Mesenchymal stem cell (in vitro differentiated cells and primary cell): ENCODE measurements at regions not wholly inside any gene's neighbourhood (a gene's known extent, or its start where the extent isn't known, plus 50 kb on each side); places are given as distances from the start of the nearest gene placed in this dataset.

Experiments used
- DNase-seq: peaks from one replicate; pipeline ENCODE4 v3.0.0-alpha.2; 2013
- H2AFZ ChIP-seq: one replicate; pipeline ENCODE4 v1.6.1; 2013; ENCODE audit warnings: low read depth, mild to moderate bottlenecking, control low read depth, inconsistent platforms, low read length, moderate library complexity
- H2AK5ac ChIP-seq: 2 replicates; pipeline ENCODE4 v1.6.1; 2013; ENCODE audit warnings: low read length, moderate library complexity, mild to moderate bottlenecking, inconsistent platforms; ENCODE audit not compliant: severe bottlenecking
- H2BK120ac ChIP-seq: one replicate; pipeline ENCODE4 v1.6.1; 2013; ENCODE audit warnings: low read depth, mild to moderate bottlenecking, inconsistent platforms, low read length, moderate library complexity
- H2BK12ac ChIP-seq, 2 experiments: one replicate each; pipeline ENCODE4 v1.6.1; 2013; ENCODE audit warnings: inconsistent platforms in 2 of 2, low read length in 2 of 2, mild to moderate bottlenecking in 2 of 2, moderate library complexity in 2 of 2, control low read depth in 1 of 2
- H2BK15ac ChIP-seq: one replicate; pipeline ENCODE4 v1.6.1; 2013; ENCODE audit warnings: mild to moderate bottlenecking, low read depth, inconsistent platforms; ENCODE audit not compliant: poor library complexity, severe bottlenecking
- H2BK5ac ChIP-seq: 2 replicates; pipeline ENCODE4 v1.6.1; 2013; ENCODE audit warnings: low read depth, mild to moderate bottlenecking, low read length, control low read depth, inconsistent platforms; ENCODE audit not compliant: poor library complexity, severe bottlenecking
- H3K14ac ChIP-seq, 2 experiments: one replicate each; pipeline ENCODE4 v1.6.1; 2013; ENCODE audit warnings: inconsistent platforms in 2 of 2, low read length in 2 of 2, control low read depth in 1 of 2, mild to moderate bottlenecking in 1 of 2, moderate library complexity in 1 of 2
- H3K18ac ChIP-seq, 2 experiments: one replicate each; pipeline ENCODE4 v1.6.1; 2013; ENCODE audit warnings: inconsistent platforms in 2 of 2, low read length in 2 of 2, control low read depth in 1 of 2, low read depth in 1 of 2, mild to moderate bottlenecking in 1 of 2
- H3K23ac ChIP-seq, 2 experiments: one replicate each; pipeline ENCODE4 v1.6.1; 2013; ENCODE audit warnings: inconsistent platforms in 2 of 2, low read length in 2 of 2, mild to moderate bottlenecking in 2 of 2, moderate library complexity in 2 of 2, control low read depth in 1 of 2
- H3K27ac ChIP-seq: 2 replicates; pipeline ENCODE4 v1.5.1; 2013; ENCODE audit warnings: mild to moderate bottlenecking, moderate library complexity, low read length, control low read depth, inconsistent platforms; ENCODE audit not compliant: poor library complexity, severe bottlenecking
- H3K27me3 ChIP-seq, 2 experiments: 2 replicates each; pipeline versions ENCODE4 v1.6.1 to v1.7.0; 2013; ENCODE audit warnings: low read length in 2 of 2, mild to moderate bottlenecking in 2 of 2, moderate library complexity in 2 of 2, control low read depth in 1 of 2, inconsistent platforms in 1 of 2; ENCODE audit not compliant: control insufficient read depth in 1 of 2, insufficient read depth in 1 of 2
- H3K36me3 ChIP-seq, 2 experiments: 2 replicates each; pipeline versions ENCODE4 v1.6.1 to v1.7.0; 2013; ENCODE audit warnings: low read length in 2 of 2, control low read depth in 1 of 2, inconsistent platforms in 1 of 2, low read depth in 1 of 2, mild to moderate bottlenecking in 1 of 2; ENCODE audit not compliant: insufficient read depth in 2 of 2, control insufficient read depth in 1 of 2
- H3K4ac ChIP-seq, 2 experiments: one replicate each; pipeline ENCODE4 v1.6.1; 2013; ENCODE audit warnings: inconsistent platforms in 2 of 2, low read length in 2 of 2, mild to moderate bottlenecking in 2 of 2, moderate library complexity in 2 of 2, control low read depth in 1 of 2, low read depth in 1 of 2
- H3K4me1 ChIP-seq: 2 replicates; pipeline ENCODE4 v1.6.1; 2013; ENCODE audit warnings: low read depth, low read length, control low read depth; ENCODE audit not compliant: control insufficient read depth, insufficient read depth
- H3K4me2 ChIP-seq: 2 replicates; pipeline ENCODE4 v1.6.1; 2013; ENCODE audit warnings: low read length, mild to moderate bottlenecking, inconsistent platforms; ENCODE audit not compliant: poor library complexity, severe bottlenecking
- H3K4me3 ChIP-seq, 2 experiments: 2 replicates each; pipeline versions ENCODE4 v1.5.1 to v1.7.0; 2013; ENCODE audit warnings: low read length in 2 of 2, mild to moderate bottlenecking in 2 of 2, control low read depth in 1 of 2, low read depth in 1 of 2; ENCODE audit not compliant: insufficient read depth in 1 of 2
- H3K79me1 ChIP-seq: replicated peaks from 2 replicates; pipeline ENCODE4 v1.6.1; 2013; ENCODE audit warnings: mild to moderate bottlenecking, control low read depth, low read length, inconsistent platforms; ENCODE audit not compliant: poor library complexity, severe bottlenecking
- H3K9ac ChIP-seq: 2 replicates; pipeline ENCODE4 v1.7.0; 2013; ENCODE audit warnings: mild to moderate bottlenecking, low read length, moderate library complexity
- H3K9me3 ChIP-seq: 2 replicates; pipeline ENCODE4 v1.7.0; 2013; ENCODE audit warnings: mild to moderate bottlenecking, low read length; ENCODE audit not compliant: control insufficient read depth
- H4K8ac ChIP-seq: one replicate; pipeline ENCODE4 v1.6.1; 2013; ENCODE audit warnings: inconsistent platforms, mild to moderate bottlenecking, low read length, moderate library complexity
- H4K91ac ChIP-seq: one replicate; pipeline ENCODE4 v1.6.1; 2013; ENCODE audit warnings: mild to moderate bottlenecking, low read length, inconsistent platforms
- WGBS: methylation state at CpG from one replicate; pipeline ENCODE4 v1.1.7; 2013; ENCODE audit warnings: mixed read lengths; 5-methylcytosine and 5-hydroxymethylcytosine counted together

DNA sequence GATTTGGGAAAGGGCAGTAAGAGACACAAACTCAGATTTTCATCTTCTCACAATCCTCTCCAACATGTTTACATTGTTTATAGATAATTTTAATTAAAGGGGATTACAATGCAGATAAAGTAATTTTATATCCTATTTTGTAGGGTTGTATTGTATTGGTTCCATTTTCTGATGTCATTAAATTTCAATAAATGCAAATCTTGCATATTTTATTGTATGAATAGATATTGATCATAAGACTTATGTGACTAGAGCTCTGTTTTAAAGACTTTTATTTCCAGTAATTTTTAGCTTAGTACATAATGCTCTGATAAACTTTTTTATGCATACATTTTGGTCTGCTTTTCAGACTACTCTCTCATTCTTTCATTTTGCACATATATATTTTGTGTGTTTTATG is 819.6 kb downstream of the TSN start:
- Histone ChIP-seq H3K27ac (no peak overlapping the region), H3K79me1 (no peaks in the 10 kb centered on the region), H3K27me3 (no peaks in the 10 kb centered on the region), H3K18ac (no peak overlapping the region), H3K9me3 (no peaks in the 10 kb centered on the region), H2AK5ac (no peak overlapping the region), H2BK120ac (no peak overlapping the region), H3K9ac (no peak overlapping the region), H3K4ac (no peak overlapping the region), H3K14ac (no peak overlapping the region), H3K36me3 (no peaks in the 10 kb centered on the region), H3K23ac (no peak overlapping the region), H2AFZ (no peak overlapping the region), H2BK15ac (no peak overlapping the region), H3K4me2 (no peak overlapping the region), H2BK5ac (no peak overlapping the region), H4K91ac (no peak overlapping the region), H4K8ac (no peak overlapping the region), H3K4me1 (no peaks in the 10 kb centered on the region), H2BK12ac (no peak overlapping the region), H3K4me3 (no peak overlapping the region)
- no peak for DNase-seq

DNA sequence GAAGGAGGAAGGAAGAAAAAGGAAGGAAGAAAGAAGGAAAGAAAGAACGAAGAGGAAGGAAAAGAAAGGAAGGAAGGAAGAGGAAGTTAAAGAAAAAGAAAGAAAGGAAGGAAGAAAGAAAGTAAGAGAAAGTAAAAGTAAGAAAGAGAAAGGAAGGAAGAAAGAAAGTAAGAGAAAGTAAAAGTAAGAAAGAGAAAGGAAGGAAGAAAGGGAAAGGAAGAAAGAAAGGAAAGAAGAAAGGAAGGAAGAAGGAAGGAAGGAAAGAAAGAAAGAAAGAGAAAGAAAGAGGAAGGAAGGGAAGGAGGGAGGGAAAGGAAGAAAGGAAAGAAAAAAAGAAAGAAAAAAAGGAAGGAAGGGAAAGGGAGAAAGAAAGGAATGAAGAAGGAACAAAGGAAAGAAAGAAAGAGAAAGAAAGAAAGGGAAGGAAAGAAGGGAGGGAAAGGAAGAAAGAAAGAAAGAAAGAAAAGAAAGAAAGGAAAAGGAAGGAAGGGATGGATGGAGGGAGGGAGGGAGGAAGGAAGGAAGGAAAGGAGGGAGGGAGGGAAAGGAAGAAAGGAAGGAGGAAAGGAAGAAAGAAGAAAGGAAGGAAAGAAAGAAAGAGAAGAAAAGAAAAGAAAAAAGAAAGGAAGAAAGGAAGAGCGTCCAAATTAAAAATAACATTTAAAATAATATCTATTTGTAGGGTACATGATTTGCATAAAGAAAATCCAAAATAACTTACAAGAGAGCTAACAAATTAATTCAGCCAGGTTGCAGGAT is 827.9 kb downstream of the TSN start:
- Histone ChIP-seq H3K36me3 (no peaks in the 10 kb centered on the region), H2BK12ac (no peak overlapping the region), H3K23ac (no peak overlapping the region), H2BK5ac (no peak overlapping the region), H2AK5ac (no peak overlapping the region), H3K27me3 (no peaks in the 10 kb centered on the region), H3K9ac (no peak overlapping the region), H2BK15ac (no peak overlapping the region), H3K4me1 (no peaks in the 10 kb centered on the region), H3K4me3 (no peak overlapping the region), H3K4me2 (no peak overlapping the region), H3K9me3 (no peaks in the 10 kb centered on the region), H3K27ac (no peak overlapping the region), H3K14ac (no peak overlapping the region), H4K8ac (no peak overlapping the region), H3K79me1 (no peaks in the 10 kb centered on the region), H2BK120ac (no peak overlapping the region), H4K91ac (no peak overlapping the region), H3K4ac (no peak overlapping the region), H3K18ac (no peak overlapping the region), H2AFZ (no peak overlapping the region)
- 68% methylated on average over 1 of the region's 2 CpGs for WGBS
- DNase-seq: no peak

DNA sequence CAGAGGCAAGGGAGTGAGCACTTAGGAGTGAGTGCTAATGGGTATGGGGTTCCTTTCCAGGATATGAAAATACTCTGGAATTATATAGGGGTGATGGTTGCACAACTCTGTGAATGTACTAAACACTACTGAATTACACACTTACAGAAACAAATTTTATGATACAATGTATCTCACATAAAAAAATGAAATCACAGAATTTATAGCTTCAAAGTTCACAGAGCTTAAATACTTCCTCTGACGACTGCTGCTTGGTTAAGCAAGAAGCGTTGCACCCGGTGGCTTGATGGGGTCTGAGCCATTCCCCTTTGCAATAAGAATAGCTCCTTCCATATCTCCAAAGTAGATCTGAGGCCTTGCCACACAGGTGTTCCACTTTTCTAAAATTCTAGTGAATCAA is 835.1 kb downstream of the TSN start:
- Histone ChIP-seq H3K4me3 (no peak overlapping the region), H3K36me3 (no peaks in the 10 kb centered on the region), H3K27ac (no peak overlapping the region), H3K4ac (no peak overlapping the region), H3K27me3 (no peaks in the 10 kb centered on the region), H2BK15ac (no peak overlapping the region), H3K4me1 (no peaks in the 10 kb centered on the region), H3K18ac (no peak overlapping the region), H2AK5ac (no peak overlapping the region), H3K9me3 (peaks cover 3% of the 10 kb centered on the region), H2BK12ac (no peak overlapping the region), H3K79me1 (no peaks in the 10 kb centered on the region), H2BK5ac (no peak overlapping the region), H2AFZ (no peak overlapping the region), H2BK120ac (no peak overlapping the region), H3K9ac (no peak overlapping the region), H3K14ac (no peak overlapping the region), H4K8ac (no peak overlapping the region), H3K23ac (no peak overlapping the region), H3K4me2 (no peak overlapping the region), H4K91ac (no peak overlapping the region)
- WGBS: 81% methylated on average over 3 of the region's 3 CpGs
- no peak for DNase-seq

DNA sequence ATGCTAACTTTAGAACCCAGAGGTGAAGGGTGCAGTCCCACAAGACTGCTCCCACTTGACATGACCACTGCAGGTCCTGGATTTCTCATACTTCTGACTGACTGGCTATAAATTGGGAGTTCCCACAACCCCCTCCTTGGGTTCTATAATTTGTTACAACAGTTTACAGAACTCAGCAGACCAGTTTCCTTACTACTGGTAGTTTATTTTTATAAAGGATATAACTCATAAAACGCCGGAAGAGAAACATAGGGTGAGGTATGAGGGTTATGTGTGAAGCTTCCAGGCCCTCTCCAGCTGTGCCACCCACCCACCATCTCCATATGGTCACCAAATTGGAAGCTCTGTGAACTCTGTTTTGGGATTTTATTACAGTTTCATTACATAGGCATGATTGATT is 839.6 kb downstream of the TSN start:
- no peak overlapping the region for H3K18ac ChIP-seq
- WGBS: no CpG with 5 or more reads among the region's 2 CpGs
- H2BK15ac ChIP-seq: no peak overlapping the region
- no peak overlapping the region for H4K8ac ChIP-seq
- no peak overlapping the region for H2BK120ac ChIP-seq
- no peak overlapping the region for H2AK5ac ChIP-seq
- H3K27ac ChIP-seq: no peak overlapping the region
- H2AFZ ChIP-seq: no peak overlapping the region
- no peaks in the 10 kb centered on the region for H3K4me1 ChIP-seq
- DNase-seq: no peak
- H3K4me2 ChIP-seq: no peak overlapping the region
- H3K14ac ChIP-seq: no peak overlapping the region
- H3K4me3 ChIP-seq: no peak overlapping the region
- H3K27me3 ChIP-seq: no peaks in the 10 kb centered on the region
- H3K9me3 ChIP-seq: no peaks in the 10 kb centered on the region
- no peak overlapping the region for H2BK12ac ChIP-seq
- H3K4ac ChIP-seq: no peak overlapping the region
- no peaks in the 10 kb centered on the region for H3K79me1 ChIP-seq
- H3K9ac ChIP-seq: no peak overlapping the region
- H3K36me3 ChIP-seq: no peaks in the 10 kb centered on the region
- H2BK5ac ChIP-seq: no peak overlapping the region
- H3K23ac ChIP-seq: no peak overlapping the region
- H4K91ac ChIP-seq: no peak overlapping the region
